LNCAP (cell line): ENCODE measurements at regions not wholly inside any gene's neighbourhood (a gene's known extent, or its start where the extent isn't known, plus 50 kb on each side); places are given as distances from the start of the nearest gene placed in this dataset.

Source experiments
- TF ChIP-seq, protein P1 (sequence below): fragments of 450-650 bp; IDR thresholded peaks from 2 replicates; pipeline ENCODE4 v1.5.1; 2017; ENCODE audit warnings: mild to moderate bottlenecking

DNA sequence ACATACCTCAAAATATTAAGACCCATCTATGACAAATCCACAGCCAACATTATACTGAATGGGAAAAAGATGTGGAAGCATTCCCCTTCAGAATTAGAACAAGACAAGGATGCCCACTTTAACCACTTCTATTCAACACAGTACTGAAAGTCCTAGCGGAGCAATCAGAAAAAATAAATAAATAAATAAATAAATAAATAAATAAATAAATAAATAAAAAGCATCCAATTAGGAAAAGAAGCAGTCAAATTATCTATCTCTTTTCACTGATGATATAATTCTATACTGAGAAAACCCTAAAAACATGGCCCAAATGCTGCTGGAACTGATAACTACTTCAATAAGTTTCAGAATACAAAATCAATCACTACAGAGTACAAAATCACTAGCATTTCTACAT lies 67.5 kb downstream of the PRR32 start:
- TF ChIP-seq, protein P1, sequence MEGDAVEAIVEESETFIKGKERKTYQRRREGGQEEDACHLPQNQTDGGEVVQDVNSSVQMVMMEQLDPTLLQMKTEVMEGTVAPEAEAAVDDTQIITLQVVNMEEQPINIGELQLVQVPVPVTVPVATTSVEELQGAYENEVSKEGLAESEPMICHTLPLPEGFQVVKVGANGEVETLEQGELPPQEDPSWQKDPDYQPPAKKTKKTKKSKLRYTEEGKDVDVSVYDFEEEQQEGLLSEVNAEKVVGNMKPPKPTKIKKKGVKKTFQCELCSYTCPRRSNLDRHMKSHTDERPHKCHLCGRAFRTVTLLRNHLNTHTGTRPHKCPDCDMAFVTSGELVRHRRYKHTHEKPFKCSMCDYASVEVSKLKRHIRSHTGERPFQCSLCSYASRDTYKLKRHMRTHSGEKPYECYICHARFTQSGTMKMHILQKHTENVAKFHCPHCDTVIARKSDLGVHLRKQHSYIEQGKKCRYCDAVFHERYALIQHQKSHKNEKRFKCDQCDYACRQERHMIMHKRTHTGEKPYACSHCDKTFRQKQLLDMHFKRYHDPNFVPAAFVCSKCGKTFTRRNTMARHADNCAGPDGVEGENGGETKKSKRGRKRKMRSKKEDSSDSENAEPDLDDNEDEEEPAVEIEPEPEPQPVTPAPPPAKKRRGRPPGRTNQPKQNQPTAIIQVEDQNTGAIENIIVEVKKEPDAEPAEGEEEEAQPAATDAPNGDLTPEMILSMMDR = no peak

DNA sequence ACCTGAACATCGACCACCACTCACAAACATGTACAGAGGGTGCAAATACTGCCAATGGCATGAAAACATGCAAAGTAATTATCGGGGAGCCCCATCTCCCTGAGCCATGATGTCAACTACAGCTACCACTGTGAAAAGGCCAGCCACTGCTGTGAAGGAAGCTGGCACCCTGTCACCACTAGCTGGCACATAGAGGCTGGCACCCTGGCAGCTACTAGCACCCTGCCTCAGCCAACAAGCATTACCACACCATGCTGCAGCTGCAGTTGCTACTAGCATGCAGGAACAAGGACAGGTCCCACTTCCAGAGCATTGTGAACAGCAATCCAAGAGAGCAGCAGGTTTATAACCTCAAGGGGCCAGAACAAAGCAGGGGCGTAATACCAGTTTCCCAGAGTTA lies 81.4 kb downstream of the PRR32 start:
- TF ChIP-seq, protein P1 = no peak

DNA sequence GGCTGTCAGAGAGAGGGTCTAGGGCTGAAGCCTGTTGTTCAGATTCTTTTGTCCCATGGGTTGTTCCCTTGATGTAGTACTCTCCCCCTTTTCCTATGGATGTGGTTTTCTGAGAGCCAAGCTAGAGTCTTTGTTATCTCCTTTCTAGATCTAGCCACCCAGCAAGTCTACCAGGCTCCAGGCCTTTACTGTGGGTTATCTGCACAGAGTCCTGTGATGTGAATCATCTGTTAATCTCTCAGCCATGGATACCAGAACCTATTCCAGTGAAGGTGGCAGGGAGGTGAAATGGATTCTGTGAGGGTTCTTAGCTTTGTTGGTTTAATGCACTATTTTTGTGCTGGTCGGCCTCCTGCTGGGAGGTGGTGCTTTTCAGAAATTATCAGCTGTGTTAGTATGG lies 109.5 kb downstream of the PRR32 start:
- TF ChIP-seq, protein P1 = no peak

DNA sequence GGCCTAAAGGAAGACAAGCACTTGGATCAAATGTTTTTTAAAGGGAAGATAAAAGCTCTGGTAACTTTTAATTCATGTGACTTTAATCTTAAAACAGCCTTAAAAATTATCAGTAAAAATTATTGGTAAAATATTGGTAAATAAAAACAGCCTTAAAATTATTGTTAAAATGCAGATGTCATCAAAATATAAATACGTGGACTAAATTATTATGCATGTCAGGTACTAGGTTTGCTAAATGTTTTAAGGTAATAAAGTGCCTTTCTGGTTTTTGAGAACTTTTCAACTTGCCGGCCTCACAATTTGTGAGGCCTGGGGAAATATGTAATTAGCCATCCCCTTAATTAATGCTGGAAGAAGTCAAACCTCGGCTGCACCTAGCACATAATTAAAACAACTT lies 147.7 kb downstream of the PRR32 start:
- TF ChIP-seq, protein P1 = no peak

DNA sequence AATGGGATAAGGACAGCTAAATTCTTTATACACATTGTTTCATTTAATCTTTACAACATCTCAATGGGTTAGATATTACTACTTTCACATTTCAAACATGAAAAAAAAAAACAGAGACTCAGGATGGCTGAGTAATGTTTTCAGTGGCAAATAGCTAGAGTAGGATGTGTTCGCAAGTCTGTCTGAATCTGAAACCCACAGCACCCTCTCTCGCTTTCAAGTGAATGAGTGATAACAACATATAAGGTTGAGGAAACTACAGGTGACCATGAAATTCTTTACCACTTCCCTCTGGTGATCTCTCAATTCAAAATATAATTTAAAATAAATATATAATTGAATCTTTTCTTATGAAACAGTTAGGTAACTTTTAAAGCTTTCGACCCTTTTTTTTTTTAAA lies 162.6 kb downstream of the PRR32 start:
- TF ChIP-seq, protein P1 = no peak

DNA sequence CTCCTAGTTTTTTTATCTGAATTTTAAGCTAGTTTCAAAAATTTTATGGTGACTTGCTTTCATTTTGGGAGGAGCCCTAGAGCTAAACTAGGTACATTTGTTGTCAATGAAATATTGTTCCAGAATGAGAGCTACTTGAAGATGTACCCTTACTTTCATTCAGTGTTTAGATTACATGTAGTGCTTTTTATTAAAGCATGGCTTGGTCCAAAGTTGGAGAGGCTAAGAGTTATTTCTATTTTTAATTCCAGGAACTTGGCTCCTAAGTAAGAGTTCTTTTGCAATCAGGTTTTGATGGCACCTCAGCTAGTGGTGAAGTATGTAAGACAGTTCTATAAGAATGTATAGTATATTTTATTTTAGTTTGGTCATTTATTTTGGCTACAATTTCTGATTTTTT lies 165.5 kb downstream of the PRR32 start:
- TF ChIP-seq, protein P1 = no peak

DNA sequence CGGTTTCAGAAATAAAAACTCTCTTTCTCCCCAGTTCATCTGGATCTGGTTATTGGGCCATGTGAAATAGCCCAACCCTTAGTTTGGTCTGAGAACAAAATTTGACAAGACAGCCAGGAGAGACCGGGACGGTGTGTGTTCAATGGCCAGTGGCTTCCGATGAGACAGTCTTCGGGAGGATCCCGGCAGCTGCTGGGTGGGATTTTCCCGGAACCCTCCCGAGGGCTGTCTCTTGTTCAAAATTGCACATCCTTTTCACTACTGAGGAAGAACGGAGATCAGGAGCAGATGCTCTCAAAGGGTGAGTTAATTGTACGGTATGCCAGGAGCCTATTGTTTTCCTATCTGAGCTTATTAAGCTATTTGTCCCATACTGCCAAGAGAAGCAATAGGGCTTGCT lies 166.5 kb downstream of the PRR32 start:
- TF ChIP-seq, protein P1 = no peak

DNA sequence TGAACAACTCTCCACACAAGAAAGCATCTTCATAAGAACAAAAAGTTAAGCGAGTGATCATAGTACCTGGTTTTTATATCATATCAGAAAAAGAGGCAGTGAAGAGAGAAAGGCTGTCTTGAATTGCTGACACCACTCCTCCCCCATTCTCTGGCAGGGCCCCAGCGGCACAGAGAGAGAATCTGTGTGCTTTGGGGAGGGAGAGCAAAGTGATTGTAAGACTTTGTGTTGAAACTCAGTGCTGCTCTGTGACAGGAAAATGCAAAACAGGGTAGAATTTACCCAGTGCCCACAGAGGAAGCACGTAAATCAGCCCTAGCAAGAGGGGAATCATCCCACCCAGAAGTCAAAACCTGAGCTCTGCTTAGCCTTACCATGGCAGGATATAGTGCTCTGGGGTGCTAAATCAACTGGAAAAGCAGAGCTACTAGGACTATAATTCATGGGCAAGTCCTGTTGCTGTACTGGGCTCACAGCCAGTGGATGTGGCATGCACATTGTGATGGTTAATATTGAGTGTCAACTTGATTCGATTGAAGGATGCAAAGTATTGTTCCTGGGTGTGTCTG lies 174.6 kb downstream of the PRR32 start:
- TF ChIP-seq, protein P1 = no peak
